HG03139 (cell line): ENCODE measurements at regions not wholly inside any gene's neighbourhood (a gene's known extent, or its start where the extent isn't known, plus 50 kb on each side); places are given as distances from the start of the nearest gene placed in this dataset.

Experiments used
- ATAC-seq: cut with Tn5 transposase; IDR thresholded peaks from one replicate; pipeline ENCODE4 v1.9.1; 2021; ENCODE audit not compliant: unreplicated experiment

GRCh38 chr10:105989995-105990394 is 1174.5 kb downstream of the SORCS1 start:
- ATAC-seq = no peak

- ATAC-seq = no peak
Measured at GRCh38 chr10:105988848-105989247, 1175.7 kb downstream of the SORCS1 start.

- ATAC-seq = no peak
Measured at GRCh38 chr10:105986912-105987635, 1177.4 kb downstream of the SORCS1 start.

- ATAC-seq = no peak
Measured at GRCh38 chr10:105986486-105986885, 1178.0 kb downstream of the SORCS1 start.

GRCh38 chr10:105982735-105983134 is 1181.8 kb downstream of the SORCS1 start:
- ATAC-seq = no peak

- no peak for ATAC-seq
Measured at GRCh38 chr10:105981679-105982078, 1182.8 kb downstream of the SORCS1 start.

- no peak for ATAC-seq
Measured at GRCh38 chr10:105974803-105975456, 1189.6 kb downstream of the SORCS1 start.

- no peak for ATAC-seq
Measured at GRCh38 chr10:105973902-105974301, 1190.6 kb downstream of the SORCS1 start.

- ATAC-seq = no peak
Measured at GRCh38 chr10:105973360-105973759, 1191.1 kb downstream of the SORCS1 start.

GRCh38 chr10:105971460-105971859 is 1193.0 kb downstream of the SORCS1 start:
- ATAC-seq = no peak

- ATAC-seq = no peak
Measured at GRCh38 chr10:105969884-105970377, 1194.6 kb downstream of the SORCS1 start.

GRCh38 chr10:105968666-105969065 is 1195.8 kb downstream of the SORCS1 start:
- ATAC-seq = no peak

GRCh38 chr10:105967256-105967655 is 1197.2 kb downstream of the SORCS1 start:
- no peak for ATAC-seq

- ATAC-seq = no peak
Measured at GRCh38 chr10:105965141-105965540, 1199.4 kb downstream of the SORCS1 start.

GRCh38 chr10:105964009-105964408 is 1200.5 kb downstream of the SORCS1 start:
- ATAC-seq = no peak

GRCh38 chr10:105963334-105963884 is 1201.1 kb downstream of the SORCS1 start:
- ATAC-seq = no peak

- no peak for ATAC-seq
Measured at GRCh38 chr10:105956550-105956949, 1208.0 kb downstream of the SORCS1 start.

GRCh38 chr10:105953861-105954260 is 1210.6 kb downstream of the SORCS1 start:
- ATAC-seq = no peak

- ATAC-seq = no peak
Measured at GRCh38 chr10:105953056-105953455, 1211.5 kb downstream of the SORCS1 start.

GRCh38 chr10:105952153-105952552 is 1212.4 kb downstream of the SORCS1 start:
- no peak for ATAC-seq

- peak; percentile 63 for ATAC-seq
Measured at GRCh38 chr10:105950410-105950809, 1214.1 kb downstream of the SORCS1 start.

GRCh38 chr10:105949721-105950120 is 1214.8 kb downstream of the SORCS1 start:
- ATAC-seq = no peak
